ENCODE measurements at regions not wholly inside any gene's neighbourhood (a gene's known extent, or its start where the extent isn't known, plus 50 kb on each side); places are given as distances from the start of the nearest gene placed in this dataset.

- TF ChIP-seq ZNF232 (CRISPR knock-in tag; IDR thresholded peaks at IDR 0.05) (no peak), SMAD4 (CRISPR knock-in tag; IDR thresholded peaks at IDR 0.05) (no peak), ZNF671 (CRISPR knock-in tag; IDR thresholded peaks at IDR 0.05) (no peak), ZNF532 (CRISPR knock-in tag; IDR thresholded peaks at IDR 0.05; ENCODE audit: borderline replicate concordance) (no peak), JAZF1 (CRISPR knock-in tag; IDR thresholded peaks at IDR 0.05) (no peak), EMX1 (CRISPR knock-in tag; IDR thresholded peaks at IDR 0.05) (no peak)
- TF ChIP-seq, protein P1, sequence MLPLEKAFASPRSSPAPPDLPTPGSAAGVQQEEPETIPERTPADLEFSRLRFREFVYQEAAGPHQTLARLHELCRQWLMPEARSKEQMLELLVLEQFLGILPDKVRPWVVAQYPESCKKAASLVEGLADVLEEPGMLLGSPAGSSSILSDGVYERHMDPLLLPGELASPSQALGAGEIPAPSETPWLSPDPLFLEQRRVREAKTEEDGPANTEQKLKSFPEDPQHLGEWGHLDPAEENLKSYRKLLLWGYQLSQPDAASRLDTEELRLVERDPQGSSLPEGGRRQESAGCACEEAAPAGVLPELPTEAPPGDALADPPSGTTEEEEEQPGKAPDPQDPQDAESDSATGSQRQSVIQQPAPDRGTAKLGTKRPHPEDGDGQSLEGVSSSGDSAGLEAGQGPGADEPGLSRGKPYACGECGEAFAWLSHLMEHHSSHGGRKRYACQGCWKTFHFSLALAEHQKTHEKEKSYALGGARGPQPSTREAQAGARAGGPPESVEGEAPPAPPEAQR (CRISPR knock-in tag; IDR thresholded peaks at IDR 0.05), result no peak
- CTCF ChIA-PET, result no interaction called here
- ATAC-seq, result no peak
- no peaks in the 10 kb centered on the region for H3K9me3 Mint-ChIP-seq
- no peak for DNase-seq (ENCODE audit: low spot score)
- no peaks in the 10 kb centered on the region for H3K27me3 Mint-ChIP-seq (ENCODE audit: low read depth)
- H3K4me3 Mint-ChIP-seq, result no peak overlapping the region
- no peaks in the 10 kb centered on the region for H3K36me3 Mint-ChIP-seq
- no peaks in the 10 kb centered on the region for H3K4me1 Mint-ChIP-seq
- POLR2A ChIA-PET, result no interaction called here
- H3K27ac Mint-ChIP-seq, result no peak overlapping the region
These were observed 438.5 kb downstream of the MED10 start for GRCh38 chr5:5939759-5940370.

DNA sequence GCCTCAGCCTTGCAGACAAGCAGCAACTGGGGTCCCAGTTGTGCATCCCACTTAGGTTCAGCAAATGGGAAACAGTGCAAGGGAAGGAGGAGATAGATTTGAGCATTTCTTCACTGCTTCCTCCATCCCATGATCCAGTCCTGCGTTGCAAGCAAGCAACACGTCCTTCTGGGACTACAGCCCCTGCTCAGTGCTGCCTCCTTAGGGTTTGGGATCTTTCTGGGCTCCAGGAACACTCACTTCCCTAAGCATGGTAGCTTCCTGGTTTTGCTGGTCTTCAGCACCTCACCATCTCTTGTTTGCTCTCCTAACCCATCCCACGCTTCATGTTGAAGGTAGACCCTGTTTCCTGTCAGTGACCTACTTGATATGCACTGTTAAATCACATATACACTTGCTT lies 444.7 kb downstream of the MED10 start:
- H3K27ac Mint-ChIP-seq, result no peak overlapping the region
- H3K4me1 Mint-ChIP-seq, result no peaks in the 10 kb centered on the region
- ChIA-PET POLR2A (no interaction called here), CTCF (interaction anchor here (0.6 to 1.0 kb wide), 3 partner anchors 11 to 53 kb away, joined by 3 read pairs; no protein-coding TSS in a partner anchor)
- ATAC-seq (peak; percentile 87), DNase-seq (ENCODE audit: low spot score) (no peak)
- H3K9me3 Mint-ChIP-seq, result peaks cover 5% of the 10 kb centered on the region
- H3K4me3 Mint-ChIP-seq, result no peak overlapping the region
- H3K36me3 Mint-ChIP-seq, result no peaks in the 10 kb centered on the region
- TF ChIP-seq PRDM15 (CRISPR knock-in tag; IDR thresholded peaks at IDR 0.05) (peak; percentile 41; the same call in 1 of the 2 replicates), TEAD1 (CRISPR knock-in tag; IDR thresholded peaks at IDR 0.05) (no peak)
- H3K27me3 Mint-ChIP-seq (ENCODE audit: low read depth), result 0 out of 2 replicates have a peak, but pooled peaks cover 3% of the 10 kb centered on the region

DNA sequence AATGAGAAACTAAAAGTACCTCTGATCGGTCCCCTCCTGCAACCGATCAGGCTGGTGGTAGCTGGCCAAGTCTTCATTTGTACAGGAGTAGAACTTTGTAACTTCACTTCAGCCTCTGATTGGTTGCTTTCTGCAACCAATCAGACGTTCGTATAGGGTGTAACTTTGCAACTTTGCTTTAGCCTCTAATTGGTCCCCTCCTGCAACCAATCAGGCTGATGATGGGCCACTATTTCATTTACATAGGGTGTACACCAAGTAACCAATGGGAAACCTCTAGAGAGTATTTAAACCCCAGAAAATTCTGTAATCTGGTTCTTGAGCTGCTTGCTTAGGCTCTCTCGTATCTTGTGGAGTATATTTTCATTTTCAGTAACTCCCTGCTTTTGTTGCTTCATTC lies 445.5 kb downstream of the MED10 start:
- ATAC-seq, result no peak
- H3K27me3 Mint-ChIP-seq (ENCODE audit: low read depth), result 0 out of 2 replicates have a peak, but pooled peaks cover 3% of the 10 kb centered on the region
- CTCF ChIA-PET, result no interaction called here
- H3K4me3 Mint-ChIP-seq, result no peak overlapping the region
- POLR2A ChIA-PET, result no interaction called here
- H3K9me3 Mint-ChIP-seq, result peaks cover 5% of the 10 kb centered on the region
- DNase-seq (ENCODE audit: low spot score), result no peak
- H3K27ac Mint-ChIP-seq, result no peak overlapping the region
- no peaks in the 10 kb centered on the region for H3K4me1 Mint-ChIP-seq
- H3K36me3 Mint-ChIP-seq, result no peaks in the 10 kb centered on the region
- TF ChIP-seq ATF6 (CRISPR knock-in tag; IDR thresholded peaks at IDR 0.05), result no peak
- TF ChIP-seq FOXP4 (CRISPR knock-in tag; IDR thresholded peaks at IDR 0.05), result no peak
- no peak for TF ChIP-seq USF1 (CRISPR knock-in tag; IDR thresholded peaks at IDR 0.05)
- TF ChIP-seq CREB1 (CRISPR knock-in tag; IDR thresholded peaks at IDR 0.05), result no peak
- TF ChIP-seq TP53 (CRISPR knock-in tag; IDR thresholded peaks at IDR 0.05), result no peak
- no peak for TF ChIP-seq PREB (CRISPR knock-in tag; IDR thresholded peaks at IDR 0.05; ENCODE audit: borderline replicate concordance)
- TF ChIP-seq ATF3 (CRISPR knock-in tag; conservative IDR thresholded peaks at IDR 0.05), result no peak
